ENCODE measurements at regions not wholly inside any gene's neighbourhood (a gene's known extent, or its start where the extent isn't known, plus 50 kb on each side); places are given as distances from the start of the nearest gene placed in this dataset.

DNA sequence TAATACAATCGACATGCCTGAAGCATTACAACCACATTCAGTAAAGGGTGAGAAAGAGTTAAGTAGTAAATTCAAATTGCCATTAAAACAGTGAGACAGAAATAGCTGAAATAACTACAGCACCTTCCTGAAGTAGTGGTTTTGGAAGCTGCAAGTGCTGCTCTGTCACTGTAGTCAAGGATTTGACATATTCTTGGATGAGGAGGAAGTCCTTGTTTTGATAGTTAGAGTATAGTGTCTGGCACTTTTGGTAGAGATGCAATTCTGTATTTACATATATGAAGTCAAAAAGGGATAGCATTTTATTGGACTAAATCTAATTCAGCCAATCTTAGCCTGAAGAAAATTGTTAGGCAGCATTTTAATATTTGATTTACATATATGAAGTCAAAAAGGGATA, 1559.6 kb downstream of the TECRL start:
- no peak for DNase-seq

- no peak for DNase-seq
Observed at GRCh38 chr4:62835631-62836030, 1573.6 kb downstream of the TECRL start.

GRCh38 chr4:62822306-62822705, 1586.9 kb downstream of the TECRL start:
- no peak for DNase-seq

- DNase-seq = no peak
Observed at GRCh38 chr4:62816566-62816965, 1592.7 kb downstream of the TECRL start.

GRCh38 chr4:62814510-62815047, 1594.7 kb downstream of the TECRL start:
- DNase-seq = no peak

- DNase-seq = peak; percentile 77
Observed at GRCh38 chr4:62806816-62807215, 1602.4 kb downstream of the TECRL start.

DNA sequence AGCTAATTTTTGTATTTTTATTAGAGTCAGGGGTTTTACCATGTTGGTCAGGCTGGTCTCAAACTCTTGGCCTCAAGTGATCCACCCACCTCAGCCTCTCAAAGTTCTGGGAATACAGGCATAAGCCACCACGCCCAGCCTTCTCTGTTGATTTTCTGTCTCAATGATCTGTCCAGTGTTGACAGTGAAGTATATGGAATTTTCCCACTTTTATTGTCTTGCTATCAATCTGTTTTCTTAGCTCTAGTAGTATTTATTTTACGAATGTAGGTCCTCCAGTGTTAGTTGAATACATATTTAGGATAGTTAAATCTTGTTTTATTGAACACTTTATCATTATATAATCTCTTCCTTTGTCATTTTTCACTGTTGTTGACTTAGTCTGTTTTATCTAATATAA, 1603.9 kb downstream of the ADGRL3 start:
- no peak for DNase-seq

DNA sequence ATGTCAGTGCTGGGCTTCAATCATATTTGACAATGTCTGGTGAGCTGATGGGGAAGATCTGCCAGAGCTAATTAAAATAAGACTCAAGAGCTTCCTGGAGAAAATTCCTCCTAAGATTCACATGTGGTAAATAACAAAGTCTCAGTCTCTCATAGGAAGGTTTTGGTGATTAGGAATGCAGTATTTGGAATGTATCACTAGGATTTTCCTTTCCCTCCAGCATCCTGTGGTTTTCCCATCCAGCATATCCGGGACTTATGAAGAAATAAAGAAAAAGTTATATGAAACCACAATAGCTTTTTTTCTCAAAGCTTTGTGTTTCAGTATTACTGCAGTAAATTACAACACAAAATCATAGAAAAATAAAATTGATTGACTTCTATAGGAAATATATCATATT, 1597.1 kb downstream of the ADGRL3 start:
- DNase-seq = no peak

- peak; percentile 4 for DNase-seq
Observed at GRCh38 chr4:62791386-62791785, 1591.3 kb downstream of the ADGRL3 start.

GRCh38 chr4:62771983-62772557, 1571.9 kb downstream of the ADGRL3 start:
- no peak for DNase-seq

DNA sequence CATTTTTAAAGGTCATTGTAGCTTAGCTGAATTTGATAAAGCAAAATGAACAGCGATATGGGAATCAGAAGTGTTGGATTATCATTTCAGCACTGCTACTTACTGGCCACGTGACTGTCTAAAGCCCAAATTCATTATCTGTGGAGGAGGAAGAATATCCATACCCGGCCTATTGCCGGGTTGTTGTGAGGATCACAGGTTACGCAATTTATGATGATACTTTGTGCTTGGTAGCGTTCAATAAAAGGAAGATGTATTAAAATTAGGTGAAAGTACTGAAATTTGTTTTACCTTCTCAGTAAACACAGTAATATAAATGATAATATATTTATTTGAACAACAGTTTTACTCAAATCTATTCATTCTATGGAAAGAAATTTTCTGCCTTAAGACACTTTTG, 1540.2 kb downstream of the ADGRL3 start:
- DNase-seq = no peak

GRCh38 chr4:62717154-62717553, 1517.0 kb downstream of the ADGRL3 start:
- DNase-seq = peak; percentile 7

GRCh38 chr4:62711575-62711974, 1511.4 kb downstream of the ADGRL3 start:
- DNase-seq = no peak

DNA sequence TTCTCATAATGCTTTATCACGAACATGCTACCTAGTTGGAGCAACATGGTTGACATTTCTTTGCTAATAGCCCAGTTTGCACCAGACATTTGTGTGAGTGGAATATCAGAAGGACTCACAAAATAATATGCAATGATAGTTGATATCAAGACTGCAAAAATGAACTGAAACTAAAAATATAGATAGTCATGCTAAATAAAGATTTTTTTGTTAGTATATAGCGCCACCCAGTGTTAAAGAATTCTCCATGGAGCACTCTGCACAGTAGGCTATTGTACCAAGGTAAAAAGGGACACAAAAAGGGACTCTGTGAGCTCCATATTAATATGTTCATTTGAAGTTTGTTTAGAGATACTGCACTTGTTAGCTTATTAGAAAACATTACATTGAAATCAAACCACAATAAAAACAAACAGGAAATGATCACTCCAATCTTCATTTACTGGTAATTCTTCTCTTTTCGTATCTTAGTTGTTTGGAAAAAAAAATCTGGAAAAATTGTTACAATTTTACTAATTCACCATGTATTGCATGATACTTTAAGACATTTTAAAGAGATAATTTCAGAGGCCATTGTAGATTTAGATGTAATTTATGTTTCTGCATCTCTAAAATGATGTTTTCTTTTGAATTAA, 1509.6 kb downstream of the ADGRL3 start:
- DNase-seq = peak; percentile 77

DNA sequence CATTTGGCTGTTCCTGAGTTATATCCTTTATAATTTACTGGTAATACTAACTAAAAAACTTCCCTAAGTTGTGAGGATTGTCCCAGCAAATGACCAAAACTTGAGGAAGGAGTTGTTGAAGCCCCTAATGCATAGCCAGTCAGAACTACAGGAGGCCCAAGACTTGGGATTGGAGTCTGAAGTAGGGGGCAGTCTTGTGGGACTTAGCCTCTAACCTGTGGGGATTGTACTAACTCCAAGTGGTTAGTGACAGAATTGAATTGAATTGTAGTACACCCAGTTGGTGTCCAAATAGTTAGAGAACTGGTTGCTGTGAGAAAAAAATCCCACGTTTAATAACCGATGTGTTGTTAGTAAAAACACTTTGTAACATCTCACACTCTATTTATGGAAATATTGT, 1506.3 kb downstream of the ADGRL3 start:
- no peak for DNase-seq

GRCh38 chr4:62683799-62684566, 1483.9 kb downstream of the ADGRL3 start:
- no peak for DNase-seq

DNA sequence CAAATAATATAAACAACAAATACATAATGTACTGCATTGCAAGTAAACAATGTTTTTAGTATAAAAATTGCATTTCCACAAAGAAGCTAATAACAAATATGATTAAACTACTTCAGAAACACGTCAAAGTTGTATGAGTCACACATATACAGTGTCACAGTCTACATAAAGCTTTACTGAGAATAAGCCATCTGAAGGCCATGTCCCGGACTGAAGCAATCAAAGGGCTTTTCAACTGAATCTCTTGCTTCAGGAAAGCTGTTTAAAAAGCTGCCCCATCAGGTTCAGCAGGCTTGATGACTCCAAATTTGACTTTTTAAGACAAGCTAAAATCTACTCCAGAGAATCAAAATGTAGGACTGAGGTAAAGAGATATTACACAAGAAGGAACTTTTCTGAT, 1476.8 kb downstream of the ADGRL3 start:
- DNase-seq = peak; percentile 38

DNA sequence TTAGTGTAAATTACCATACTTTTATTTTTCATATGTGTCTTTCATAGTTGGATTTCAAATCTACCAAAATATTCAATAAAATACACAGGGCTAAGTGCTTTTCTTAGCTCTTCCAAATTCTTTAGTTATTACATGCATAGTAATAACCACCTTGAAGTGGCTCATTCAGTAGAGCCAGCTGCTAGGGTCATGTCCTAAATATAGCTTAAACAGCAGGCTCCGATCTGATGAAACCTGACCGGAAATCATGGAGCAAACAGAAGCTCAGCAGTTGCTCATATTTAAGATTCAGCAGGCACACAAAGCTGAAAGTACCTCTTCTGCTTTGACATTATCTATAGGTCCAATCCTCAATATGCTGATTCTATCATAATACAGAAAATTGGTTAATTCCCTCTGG, 1470.4 kb downstream of the ADGRL3 start:
- peak; percentile 80 for DNase-seq

DNA sequence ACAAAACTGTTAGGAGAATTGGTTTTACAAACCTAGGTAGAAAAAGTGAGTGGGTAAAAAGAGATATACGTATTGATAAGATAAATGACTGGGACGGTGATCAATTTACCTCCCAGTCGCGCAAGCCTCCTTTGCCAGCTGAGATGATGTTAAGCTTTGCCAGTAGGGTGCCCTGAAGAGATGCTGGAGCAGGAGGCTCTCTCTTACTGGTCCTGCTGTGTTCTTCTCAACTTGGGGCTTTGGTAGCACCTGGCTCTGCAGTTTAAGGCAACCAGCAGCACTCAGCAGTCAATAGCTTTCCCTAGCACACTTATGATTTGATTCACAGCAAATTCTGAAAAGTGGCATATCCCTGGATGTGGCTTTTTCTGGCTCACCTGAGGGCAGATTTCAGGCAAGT, 1461.7 kb downstream of the ADGRL3 start:
- DNase-seq = no peak

DNA sequence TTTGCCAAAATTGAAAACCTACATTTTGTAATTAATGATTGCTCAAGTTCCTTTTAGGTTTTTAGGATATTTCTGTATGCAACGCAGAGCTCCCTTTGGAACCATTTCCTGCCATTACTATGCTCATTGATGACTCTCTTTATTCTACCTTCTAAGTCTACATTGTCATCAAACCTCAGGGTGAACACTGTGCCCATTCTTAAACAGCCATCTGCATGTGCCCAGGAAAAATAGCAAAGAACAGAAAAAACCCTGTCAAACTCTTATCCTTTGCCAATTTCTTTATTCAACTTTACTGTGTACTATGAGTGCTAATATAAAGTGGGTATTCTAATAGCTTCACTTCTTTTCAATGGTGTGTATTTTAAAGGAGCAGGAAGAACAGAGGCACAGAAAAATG, 1455.9 kb downstream of the ADGRL3 start:
- DNase-seq = no peak

- peak; percentile 74 for DNase-seq
Observed at GRCh38 chr4:62644372-62644771, 1444.2 kb downstream of the ADGRL3 start.

GRCh38 chr4:62640296-62640695, 1440.2 kb downstream of the ADGRL3 start:
- no peak for DNase-seq

DNA sequence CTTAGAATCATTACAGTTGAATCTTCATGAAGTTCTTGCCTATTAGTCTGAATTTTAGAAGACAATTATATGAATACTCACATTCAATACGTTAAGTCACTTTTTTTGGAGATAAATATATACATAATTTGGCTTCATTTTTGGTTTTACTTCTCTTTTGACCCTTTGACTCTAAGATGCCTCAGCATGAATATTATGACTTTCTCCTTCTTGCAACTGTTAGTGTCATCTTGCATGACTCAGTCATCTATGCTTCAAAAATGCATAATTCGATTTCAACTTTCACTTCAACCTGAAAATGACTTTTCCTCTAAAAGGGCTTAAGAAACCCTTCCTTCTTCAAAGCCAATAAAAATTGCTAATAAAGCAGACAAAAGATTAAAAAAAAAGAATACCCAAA, 1427.5 kb downstream of the ADGRL3 start:
- DNase-seq = no peak

GRCh38 chr4:62627141-62627540, 1427.0 kb downstream of the ADGRL3 start:
- no peak for DNase-seq
